Left renal cortex interstitium (tissue), 4 donors: ENCODE measurements at regions not wholly inside any gene's neighbourhood (a gene's known extent, or its start where the extent isn't known, plus 50 kb on each side); places are given as distances from the start of the nearest gene placed in this dataset.
A peak's percentile ranks its signal among the peaks of the same experiment; 100 is the strongest.

Experiments used
- DNase-seq, 4 donors: peaks; one replicate each; pipeline ENCODE4 v3.0.0-alpha.2; 2013; ENCODE audit warnings: low read depth in 4 of 4, low spot score in 2 of 4, missing footprints in 1 of 4

DNA sequence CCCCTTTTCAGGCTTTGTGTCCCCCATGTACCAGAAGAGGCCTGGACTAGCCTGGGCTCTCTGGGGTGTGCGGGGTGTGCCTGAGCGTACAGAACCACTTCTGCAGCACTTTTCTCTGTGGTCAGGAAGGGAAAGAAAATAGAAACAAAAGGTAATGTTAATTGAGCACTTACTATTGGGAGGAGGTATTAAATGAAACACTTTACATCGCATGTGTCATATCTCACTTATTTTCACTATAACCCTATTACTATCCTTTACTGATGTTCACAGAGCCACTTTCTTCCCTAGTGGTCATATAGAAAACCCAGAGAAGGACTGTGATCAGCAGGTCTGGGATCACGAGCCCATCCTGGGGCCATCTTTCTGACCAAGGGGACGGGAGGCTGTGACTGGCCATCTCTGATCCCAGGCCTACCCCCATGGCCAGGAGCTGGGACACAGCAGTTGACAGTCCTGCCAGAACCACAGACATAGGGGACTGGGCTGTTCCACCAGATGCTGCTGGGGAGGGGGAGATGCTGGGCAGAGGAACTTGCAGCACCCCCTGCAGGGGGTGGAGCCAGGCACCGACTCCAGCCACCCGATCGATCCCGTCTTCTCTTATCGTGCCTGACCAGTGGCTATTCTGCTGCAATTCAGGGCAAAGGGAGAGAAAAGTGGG is 107.6 kb downstream of the VEGFA start:
- DNase-seq = no peak

DNA sequence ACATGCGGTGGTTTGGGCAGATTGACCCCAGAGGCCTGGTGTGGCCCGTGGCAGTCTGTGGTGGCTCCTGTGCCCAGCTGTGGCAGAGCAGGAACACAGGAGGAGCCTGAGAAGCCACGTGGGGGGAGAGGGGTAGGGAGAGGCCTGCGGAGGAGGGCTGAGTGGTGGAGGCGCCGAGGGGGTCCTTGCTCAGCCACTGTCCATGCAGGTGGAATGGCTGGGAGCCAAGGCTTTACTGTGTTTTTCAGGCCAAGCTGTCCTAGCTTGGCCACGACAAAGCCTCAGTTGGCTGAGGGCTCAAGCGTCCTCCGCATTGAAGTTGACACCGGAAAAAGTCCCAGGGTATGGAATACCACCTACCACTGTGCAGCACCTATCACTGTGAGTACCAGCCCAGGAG is 107.0 kb downstream of the VEGFA start:
- DNase-seq = no peak

DNA sequence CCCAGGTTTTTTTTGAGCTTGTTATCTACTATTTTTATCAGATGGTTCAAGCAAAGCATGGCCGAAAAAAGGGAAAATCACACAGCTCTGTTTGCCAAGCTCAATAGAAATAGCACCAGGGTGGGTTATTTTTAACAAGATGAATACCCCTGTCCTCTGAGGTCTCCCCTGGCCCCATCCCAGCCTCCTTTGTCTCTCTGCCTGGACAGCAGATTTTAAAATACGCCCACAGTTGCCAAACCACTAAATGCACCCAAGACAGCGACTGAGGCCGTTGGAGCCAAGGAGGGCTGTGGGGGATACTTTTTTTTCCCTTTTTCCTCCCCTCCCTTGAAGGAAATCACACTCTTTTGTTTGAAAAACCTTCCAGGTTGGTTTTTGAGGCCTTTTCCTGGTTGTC is 106.6 kb downstream of the VEGFA start:
- no peak for DNase-seq

DNA sequence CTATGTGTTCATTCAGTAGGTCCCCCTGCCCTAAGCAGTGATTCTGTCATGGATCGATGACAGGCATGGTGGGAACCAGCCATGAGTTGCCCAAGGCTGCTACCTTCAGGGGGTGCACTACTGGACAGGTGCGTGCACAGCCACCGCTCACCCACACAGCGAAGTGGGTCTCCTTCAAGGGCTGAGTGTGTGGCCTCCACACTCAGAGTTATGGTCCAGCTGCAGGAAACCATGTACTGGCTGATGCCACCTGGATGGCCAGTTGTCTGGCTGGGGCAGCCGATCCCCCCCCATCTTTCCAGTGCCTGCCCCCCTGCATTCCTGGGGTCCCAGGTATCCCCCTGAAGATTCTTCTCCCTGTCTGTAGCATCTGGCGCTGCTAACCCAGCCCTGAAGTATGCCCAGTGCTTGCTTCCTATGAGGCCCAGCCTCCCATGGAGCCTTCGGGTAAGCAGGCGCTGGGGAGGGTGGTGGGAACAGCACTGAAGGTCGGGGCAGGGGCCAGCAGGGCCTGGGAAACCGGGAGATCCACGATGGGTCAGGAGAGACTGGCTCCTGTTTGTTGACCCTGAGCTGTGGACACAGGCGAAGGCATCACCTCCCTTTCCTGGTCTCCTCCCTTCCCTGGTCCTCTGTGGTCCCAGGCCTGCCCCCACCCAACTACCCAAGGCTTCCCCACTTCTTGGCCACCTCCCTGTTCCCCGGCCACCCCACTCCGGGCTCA is 106.0 kb downstream of the VEGFA start:
- no peak for DNase-seq

DNA sequence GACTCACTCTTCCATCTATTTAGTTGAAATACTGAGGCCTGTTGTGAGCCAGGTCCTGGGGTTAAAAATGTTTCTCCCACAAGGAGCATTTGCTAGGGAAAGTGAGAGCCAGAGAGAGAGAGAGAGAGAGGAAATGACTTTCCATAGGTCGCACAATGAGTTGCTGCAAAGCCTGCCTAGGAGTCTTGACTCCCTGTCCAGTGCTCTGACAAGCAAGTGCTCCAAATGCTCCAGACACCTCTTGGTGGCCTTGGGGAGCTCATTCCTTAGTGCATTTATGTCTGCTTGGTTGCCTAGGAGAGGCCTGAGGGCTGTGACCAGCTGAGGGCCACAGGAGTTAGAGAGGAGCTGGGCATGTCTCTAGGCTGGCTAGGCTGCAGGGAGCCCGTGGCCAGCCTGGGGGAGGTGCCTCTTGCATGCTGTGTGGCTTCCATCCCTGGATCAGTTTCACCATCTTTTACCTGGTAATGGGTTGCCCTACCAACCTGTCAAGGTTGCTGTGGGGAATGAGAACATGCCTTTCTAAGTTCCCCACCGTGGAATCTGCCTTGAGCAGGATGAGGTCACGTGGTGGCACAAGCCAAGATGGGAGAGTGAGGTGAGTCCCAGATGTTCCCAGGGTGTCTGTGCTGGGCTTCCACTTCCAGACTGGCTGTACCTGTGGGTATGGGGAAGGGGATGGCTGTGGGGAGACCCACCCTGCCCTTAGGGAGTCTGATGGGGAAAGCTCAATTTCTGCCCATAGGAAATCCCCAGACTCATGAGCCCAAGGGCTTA is 105.0 kb downstream of the VEGFA start:
- no peak for DNase-seq

DNA sequence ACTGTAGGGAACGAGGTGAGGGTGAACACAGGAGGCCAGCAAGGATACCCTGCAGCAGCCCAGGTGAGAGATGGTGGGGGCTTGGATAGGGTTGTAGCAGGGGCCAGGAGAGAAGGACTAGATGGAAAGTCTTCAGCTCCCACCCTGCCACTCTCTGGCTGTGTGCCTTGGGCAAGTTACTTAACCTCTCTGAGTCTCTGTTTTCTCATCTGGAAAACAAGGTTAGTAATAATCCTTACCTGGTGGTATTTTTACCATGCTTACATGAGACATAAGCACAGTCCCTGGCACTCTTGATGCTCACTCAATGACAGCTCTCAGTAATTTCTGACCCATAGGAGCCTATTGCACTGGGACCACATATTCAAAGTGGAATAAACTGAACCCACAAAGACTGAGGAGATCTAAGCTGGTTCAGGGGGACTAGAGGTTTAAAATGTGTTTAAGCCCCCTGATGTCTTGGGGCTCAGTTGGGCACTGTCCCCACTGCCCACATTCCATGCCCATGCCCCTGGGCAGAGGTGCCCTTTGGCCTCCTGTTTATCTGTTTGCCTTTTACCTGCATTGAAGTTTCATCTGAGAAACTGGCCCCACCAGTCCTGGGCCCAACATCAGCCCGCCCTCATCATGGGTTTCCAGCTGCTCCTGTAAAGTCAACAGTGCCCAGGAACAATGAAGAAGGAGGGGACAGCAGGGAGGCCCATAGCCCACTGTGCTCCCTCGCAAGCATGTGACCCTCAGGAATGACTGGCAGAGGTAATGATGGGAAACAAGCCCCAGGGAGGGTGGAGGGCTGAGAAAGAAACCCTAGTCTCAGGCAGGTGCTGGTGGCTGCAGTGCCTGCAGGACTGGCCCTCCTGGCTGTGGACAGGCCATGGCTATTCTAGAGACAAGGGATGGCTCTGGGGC is 104.0 kb downstream of the VEGFA start:
- peak; percentile 60 to 86 (median 75) for DNase-seq

DNA sequence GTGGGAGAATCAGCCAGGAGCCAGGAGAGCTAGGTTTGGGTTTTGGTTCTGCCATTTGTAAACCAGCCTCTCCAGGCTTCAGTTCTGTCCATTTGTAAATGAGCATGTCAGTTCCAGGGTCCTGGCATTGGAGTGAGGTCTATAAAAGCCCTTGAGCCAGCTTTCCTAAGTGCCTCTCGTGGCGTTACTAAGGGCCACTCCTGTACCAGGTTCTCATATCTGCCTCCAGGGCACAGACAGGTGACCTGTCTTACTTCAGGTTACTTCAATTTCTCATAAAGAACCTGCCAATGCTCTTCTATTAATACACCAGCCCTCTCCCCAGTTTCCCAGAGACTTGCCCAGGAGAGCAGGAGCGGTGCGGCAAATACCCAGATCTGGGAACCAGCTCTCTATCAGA is 101.9 kb downstream of the VEGFA start:
- DNase-seq = no peak

DNA sequence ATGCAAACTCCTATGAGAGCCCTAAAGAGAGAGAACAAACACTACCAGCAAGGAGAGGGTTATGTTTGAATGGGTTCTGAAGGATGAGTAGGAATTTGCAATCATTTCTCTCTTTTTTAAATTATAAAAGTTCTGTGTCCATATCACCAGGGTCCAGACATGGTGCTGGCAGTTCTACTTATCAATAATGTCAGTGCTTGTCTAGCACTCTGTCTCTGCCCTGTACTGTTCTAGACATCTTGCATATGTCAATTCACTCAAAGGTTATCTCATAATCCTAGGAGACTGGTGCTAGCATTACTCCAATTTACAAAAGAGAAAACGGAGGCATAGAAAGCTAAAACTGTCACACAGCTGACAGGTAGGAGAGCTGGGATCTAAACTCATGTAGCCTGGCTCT is 101.3 kb downstream of the VEGFA start:
- no peak for DNase-seq

DNA sequence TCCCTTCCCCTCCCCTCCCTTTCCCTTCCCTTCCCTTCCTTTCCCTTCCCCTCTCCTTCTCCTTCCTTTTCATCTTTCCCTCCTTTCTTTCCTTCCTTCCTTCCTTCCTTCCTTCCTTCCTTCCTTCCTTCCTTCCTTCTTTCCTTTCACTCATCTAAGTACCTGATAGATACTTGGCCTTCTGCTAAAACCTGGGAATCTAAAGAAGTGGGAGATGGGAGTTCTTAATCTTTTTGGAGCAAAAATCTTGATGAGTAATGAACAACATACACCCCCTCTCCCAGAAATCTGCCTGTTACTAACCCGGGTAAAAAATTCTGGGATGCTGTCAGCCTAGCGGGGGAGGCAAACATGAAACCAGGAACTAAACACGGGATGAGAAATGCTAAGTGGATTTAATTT is 100.7 kb downstream of the VEGFA start:
- DNase-seq = no peak

DNA sequence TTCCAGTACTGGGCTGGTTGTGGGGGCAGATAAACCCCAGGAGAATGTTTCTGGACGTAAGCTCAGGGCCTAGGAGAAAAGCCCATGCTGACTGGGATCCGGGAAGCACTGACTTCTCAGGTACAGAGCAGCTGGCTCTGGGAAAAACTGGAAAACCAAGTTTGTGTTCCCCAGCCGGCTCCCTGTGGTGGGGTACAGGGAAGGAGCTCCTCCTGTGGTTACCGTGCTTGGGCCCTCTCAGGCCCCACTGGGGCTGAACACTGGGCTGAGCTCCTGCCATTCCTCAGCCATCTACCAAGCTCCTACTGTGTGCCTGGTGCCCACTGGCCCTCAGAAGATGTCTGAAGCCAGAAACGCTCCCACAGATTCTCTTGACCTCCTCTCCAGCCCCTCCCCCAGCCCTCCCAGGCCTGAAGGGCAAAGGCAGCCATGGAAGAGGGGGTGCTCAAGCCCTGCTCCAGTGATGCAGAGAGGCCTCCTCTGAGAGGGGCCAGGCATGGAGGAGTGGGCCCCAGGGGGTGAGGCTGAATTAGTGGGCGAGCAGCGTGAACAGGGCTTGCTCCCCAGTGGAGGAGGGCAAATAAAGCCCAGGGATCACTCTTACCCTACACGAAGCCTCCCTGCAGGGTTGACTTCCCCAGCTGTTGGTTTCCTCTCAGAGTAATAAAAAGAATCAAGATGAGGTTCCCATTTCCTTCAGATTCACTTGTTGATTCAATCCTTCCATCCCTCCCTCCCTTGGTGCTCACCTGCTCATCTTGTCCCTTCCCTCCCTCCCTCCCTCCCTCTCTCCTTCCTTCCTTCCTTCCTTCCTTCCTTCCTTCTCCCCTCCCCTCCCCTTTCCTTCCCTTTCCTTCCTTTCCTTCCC is 100.0 kb downstream of the VEGFA start:
- no peak for DNase-seq

DNA sequence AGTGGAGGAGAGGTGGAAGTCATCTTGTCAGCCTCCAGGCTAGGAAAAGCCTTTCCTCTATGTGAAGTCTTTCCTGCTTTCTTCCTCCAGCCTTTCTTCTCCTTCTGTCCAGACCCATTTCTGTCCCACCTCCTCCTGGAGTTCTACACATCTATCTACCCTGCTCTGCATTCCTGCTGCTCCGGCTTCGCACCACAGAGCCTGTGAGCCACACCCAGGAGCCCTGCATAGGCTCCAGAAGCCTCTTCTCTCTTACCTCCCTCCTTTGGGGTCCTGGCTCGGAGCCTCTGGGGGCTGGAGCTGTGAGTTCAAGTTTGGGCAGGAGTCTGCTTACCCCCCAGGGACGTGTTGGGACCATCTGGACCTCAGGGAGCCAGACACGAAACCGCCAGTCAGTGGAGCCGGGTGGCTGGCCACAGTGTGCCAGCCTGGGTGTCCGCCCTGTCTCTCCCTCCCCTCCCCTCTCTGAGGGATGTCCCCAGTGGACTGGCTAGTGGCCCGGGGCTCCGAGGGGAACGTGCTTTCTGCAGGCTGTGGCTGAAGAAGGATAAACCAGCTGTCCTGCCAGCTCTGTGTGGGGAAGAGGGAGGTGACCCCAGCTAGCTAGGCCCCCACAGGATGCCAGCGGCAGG is 99.2 kb downstream of the VEGFA start:
- DNase-seq = no peak

DNA sequence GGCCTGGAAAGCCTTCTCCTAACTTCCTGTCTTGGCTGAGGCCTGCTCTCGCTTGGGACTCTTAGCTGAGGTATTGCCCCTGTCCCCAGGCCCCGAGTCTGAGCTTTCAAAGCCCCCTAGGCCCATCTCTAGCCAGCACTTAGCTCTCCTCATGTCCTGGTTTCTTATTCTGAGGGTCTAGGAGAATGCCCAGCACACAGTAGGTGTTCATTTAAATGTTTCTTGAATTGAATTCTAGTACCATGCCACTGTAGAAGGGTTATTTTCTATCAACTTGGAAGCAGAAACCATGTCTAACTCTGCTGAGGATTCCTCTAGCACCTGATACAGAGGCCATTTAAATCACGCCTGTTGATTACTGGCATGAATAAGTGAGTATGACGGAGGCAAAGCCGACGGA is 98.5 kb downstream of the VEGFA start:
- no peak for DNase-seq

DNA sequence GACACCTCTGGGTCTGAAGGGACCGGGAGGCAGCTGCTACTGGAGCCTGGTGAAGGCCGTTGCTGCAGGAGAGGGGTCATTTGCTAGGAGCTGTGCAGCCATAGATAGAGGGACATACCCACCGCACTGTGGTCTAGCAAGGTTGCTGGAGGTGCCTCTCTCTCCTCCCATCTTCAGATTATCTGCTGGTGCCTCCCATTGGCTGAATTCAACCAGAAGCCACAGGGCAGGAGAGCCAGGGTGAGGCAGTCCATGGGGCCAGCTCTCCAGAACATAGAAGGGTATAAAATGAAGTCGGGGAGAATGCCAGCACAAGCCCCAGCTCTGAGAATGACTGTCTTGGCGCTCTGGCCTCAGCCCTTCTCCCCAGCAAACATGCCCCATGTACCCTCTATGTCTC is 98.0 kb downstream of the VEGFA start:
- no peak for DNase-seq

DNA sequence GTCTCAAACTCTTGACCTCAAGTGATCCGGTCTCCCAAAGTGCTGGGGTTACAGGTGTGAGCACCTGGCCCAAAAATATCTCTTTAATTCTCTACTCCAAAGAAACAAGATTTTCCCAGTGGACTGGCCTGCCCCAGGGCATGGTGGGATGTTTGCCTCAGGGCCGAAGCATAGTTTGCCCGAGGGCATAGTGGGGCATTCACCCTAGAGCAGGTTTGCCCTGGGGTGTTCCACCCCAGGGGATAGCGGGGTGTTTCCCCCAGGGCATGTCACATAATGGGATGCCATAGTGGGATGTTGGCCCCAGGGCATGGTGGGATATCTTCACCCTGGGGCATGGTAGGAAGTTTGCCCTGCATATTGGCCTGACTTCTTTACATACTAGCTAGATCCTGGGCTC is 97.2 kb downstream of the VEGFA start:
- DNase-seq = no peak

DNA sequence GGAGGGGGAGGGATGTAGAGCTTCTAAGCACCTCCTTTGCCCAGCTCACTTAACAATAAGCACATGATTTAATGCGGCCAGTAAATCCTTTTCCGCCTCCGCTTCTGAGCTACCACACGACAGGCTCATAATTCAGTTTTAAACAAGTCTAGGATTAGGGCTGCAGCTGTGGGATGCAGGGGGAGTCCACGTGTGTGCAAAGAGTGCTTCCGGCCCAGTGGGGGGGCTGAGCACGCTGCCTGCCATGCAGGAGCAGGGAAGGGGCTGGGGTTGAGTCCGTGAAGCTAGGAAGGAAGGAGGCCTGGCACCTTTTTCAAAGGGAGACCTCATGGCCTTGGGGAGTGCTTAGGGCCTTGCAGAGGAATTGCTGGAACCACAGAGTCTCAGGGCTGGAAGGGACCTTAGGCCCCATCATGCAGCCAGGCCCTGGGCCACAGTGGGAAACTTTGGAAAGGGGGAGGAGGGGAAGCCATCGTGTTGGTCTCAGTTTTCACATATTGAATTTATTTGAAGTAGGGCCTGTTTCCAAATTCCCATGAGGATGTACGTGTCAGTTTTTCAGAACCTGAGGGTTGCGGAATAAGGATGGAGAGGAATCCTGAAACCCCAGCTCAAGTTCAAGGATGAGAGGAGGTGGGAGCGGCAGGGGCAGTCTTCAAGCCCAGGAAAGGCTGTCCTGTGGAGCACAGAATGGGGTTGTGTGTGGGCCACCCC is 96.1 kb downstream of the VEGFA start:
- DNase-seq = peak; percentile 65 to 84 (median 74)

DNA sequence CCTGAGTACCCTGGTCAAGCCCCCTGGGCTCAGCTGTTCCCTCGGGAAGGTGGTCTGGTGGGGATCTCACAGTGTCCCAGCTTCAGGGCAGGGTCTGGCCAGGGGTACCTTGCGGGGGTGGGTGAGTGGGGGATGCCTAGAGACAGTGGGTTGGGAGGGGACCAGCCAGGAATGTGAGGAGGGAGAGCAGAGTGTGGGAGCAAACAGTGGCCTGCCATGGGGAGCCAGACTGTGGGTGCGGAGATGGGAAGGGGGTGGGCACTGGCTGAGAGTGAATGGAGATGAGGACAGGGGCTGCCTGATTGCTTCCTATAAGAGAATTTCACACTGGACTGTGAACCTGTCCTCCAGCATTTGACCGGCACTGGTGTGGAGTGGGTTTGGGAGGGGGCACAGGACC is 95.1 kb downstream of the VEGFA start:
- no peak for DNase-seq

DNA sequence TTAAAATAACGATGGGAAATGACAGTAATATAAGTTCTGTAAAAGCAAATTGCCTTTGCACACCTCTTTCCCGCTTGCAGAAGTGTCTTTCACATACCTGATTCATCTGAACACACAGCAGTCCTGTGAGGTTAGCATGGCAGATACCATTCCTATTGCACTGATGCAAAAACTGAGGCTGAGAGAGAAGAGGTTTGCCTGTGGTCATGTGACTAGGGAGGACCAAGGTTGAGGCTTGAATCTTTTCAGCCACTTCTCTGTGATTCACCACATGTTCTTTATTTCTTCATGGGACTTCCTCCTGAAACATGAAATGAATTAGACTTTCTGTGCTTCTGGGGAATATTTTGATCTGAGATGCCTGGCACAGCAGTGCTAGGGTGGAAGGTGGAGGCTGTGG is 92.9 kb downstream of the VEGFA start:
- DNase-seq = no peak

DNA sequence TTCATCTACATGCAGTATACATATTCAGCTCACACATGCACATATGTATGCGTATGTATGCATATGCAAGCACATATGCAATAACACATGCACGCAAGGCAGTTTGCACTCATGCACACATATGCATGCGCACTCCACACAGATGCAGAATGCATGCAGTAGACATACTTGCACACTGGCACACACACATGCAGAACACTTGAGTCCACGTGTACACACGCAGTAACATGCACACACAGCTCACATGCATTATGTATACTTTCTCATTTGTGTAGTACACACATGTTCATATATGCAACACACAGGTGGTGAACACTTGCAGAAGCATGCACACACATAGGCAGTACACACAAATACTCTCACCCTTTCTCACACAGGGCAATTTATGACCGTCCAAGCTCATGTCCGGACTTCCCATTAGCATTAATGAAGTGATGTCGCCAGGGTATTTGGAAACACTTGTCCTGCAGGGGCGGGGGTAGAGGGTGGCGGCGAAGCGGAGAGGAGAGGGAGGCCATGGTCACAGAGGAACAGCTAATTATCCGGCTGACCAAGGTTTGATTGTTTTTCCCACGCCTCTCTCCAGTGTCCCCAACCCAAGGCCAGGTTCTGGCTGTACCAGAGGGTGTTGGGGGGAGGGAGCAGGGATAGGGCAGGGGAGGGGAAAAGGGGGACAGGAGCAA is 91.3 kb downstream of the VEGFA start:
- no peak for DNase-seq
